Stimulated activated CD4-positive, alpha-beta T cell treated with anti-CD3 and anti-CD28 coated beads, Interleukin-12 subunit alpha, Interleukin-12 subunit beta, amount 100 ng/mL, for 48 hours (primary cell): ENCODE measurements at regions not wholly inside any gene's neighbourhood (a gene's known extent, or its start where the extent isn't known, plus 50 kb on each side); places are given as distances from the start of the nearest gene placed in this dataset.
"Not testable (repeated sequence)": the region's sequence is repeated elsewhere in the genome, so short reads cannot be mapped to it uniquely, and the experiment has no call there.

ENCODE experiments used
- DNase-seq, 3 donors: peaks; one replicate each; pipeline ENCODE4 v3.0.0-alpha.2; 2020; ENCODE audit warnings: low read depth in 2 of 3, low spot score in 1 of 3

- no peak for DNase-seq
Observed at GRCh38 chr15:56812221-56812620, 78.9 kb upstream of the ZNF280D start.

- no peak for DNase-seq
Observed at GRCh38 chr15:56811586-56811985, 78.3 kb upstream of the ZNF280D start.

DNA sequence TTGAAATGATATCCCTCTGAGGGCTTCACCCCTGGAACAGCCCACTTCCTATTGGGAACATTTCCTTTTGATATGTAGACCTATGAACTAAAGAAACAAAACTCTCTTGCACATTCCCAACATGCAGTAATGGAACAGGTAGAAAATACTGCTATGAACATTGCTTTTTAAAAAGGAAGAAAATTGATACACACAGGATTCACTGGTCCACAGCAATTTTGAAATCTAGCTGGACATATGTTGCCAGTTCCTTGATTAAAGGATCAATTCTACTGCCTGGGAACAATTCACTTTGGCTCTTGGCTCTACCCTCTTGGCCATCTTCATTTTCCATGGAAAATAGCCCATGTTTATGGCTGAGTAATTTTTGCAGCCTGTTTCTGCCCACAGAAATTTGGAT is 74.9 kb upstream of the ZNF280D start:
- no peak for DNase-seq

- no peak for DNase-seq
Observed at GRCh38 chr15:56806148-56806536, 72.8 kb upstream of the ZNF280D start.

GRCh38 chr15:56805466-56806147 is 72.3 kb upstream of the ZNF280D start:
- DNase-seq = no peak

DNA sequence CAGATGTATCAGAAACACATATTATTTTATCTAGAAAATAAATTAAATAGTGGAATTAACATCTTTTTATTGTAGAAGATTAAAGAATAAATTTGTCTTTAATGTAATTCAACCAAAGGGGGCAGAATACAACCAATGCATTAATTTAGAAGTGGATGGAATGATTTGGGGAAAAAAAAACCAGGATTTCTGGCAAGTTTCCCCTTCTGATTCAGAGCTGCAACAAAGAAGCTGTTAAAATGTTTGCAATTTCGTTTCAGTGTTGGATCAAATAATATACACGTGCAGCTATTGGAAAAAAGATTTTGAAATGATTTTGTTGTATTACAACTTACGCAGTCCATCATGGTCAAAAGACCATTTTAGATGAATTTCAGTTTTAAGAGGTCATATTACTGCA is 71.6 kb upstream of the ZNF280D start:
- DNase-seq = no peak

DNA sequence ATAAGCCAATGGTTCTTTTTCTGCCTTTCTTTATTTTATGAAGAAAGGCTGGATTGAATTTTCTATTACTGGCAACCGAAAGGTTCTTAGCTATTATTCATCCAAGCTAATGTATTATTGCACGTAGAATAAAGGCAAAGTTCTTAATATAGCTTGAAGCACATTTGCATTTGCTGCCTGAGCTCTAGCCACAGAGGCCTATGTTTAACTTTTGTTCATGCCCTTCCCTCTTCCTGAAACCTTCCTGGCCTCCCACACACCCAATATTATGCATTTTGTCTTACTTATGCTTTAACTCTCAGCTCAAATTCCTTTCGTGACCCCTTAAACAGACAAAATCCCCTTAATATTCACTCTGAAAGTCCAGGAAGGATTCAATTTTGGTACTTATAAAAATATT is 71.0 kb upstream of the ZNF280D start:
- no peak for DNase-seq

DNA sequence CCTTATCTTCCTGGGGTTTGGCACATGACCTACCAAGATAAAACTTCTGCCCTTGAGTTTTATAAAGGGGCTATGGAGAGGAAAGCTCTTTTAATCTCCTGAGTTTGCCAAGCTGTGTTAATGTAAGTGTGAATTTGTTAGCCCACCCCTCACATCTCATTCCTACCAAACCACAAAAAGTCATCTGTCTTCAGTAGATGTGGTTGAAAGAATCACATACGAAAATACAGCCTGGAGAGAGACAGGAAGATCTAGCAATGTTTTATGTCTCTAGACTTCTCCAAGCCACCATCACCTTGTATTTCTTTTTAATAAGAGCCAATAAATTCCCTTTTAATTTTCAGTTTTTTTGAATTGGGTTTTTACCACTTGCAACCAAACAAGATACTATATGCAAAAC is 68.9 kb upstream of the ZNF280D start:
- no peak for DNase-seq

DNA sequence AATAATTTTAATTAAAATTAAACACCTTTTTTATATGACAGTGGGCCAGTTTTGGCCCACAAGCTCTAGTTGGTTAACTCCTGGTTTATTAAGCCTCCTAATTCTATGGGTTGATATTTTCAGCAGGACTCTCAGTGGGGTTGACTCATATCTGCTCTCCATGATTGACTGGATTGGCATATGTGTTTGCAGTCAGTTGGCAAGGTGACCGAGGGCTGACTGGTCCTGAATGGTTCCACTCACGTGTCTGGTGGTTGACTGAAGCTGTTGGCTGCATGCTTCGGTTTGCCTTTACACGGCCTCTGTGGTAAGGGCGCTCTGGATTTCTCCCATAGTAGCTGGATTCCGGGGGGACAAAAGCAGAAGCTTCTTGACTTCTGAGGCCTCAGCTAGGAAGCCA is 65.3 kb upstream of the ZNF280D start:
- peak in 2 of 3 donors; percentile 31 to 38 for DNase-seq

DNA sequence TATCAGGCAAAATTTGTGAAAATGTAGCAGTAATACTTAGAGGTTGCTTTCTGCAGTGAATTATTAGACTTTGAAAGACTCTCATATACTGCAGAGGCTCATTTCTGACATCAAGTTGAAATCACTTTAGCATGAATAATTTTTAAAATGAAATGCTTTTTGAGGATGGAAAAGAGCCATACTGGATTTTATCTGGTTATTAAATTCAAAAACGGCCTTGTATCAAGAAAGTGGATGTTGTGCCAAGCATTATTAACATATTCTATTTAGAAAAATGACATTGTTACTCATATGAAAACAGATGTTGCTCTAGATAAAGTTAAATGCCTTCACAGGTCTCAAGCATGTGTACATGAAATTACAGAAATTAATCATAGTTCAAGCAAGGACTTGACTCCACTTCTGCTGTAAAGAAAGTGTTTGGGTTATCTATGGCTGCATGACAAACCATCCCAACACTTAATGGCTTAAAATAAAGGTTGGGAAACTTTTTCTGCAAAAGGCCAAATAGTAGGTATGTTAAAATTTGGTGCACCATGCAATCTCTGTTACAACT is 64.5 kb upstream of the ZNF280D start:
- DNase-seq = no peak

DNA sequence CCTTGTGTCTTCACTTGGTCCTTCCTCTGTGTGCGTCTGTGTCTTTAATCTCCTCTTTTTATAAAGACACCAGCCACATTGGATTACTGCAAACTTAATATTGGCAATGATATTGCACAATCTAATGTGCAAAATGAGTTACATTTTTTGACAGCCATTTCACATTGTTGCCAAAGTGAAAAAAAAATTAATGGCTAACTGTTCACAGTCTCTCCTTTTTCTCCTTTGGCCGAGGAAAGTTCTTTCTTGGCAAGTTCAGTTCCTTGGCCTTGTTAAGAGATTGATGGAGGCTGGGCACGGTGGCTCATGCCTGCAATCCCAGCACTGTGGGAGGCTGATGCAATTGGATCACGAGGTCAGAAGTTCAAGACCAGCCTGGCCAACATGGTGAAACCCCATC is 62.2 kb upstream of the ZNF280D start:
- no peak for DNase-seq

- no peak for DNase-seq
Observed at GRCh38 chr15:56794553-56795329, 61.4 kb upstream of the ZNF280D start.

GRCh38 chr15:56794165-56794552 is 60.9 kb upstream of the ZNF280D start:
- no peak for DNase-seq

- no peak for DNase-seq
Observed at GRCh38 chr15:56792211-56792610, 58.9 kb upstream of the ZNF280D start.

DNA sequence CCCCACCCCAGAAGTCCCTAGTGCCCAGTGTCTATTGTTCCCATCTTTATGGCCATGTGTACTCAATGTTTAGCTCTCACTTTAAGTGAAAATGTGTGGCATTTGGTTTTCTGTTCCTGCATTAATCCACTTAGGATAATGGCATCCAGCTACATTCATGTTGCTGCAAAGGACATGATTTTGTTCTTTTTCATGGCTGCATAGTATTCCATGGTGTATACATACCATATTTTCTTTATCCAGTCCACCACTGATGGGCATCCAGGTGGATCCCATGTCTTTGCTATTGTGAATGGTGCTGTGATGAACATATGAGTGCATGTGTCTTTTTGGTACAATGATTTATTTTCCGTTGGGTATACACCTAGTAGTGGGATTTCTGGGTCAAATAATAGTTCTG is 58.2 kb upstream of the ZNF280D start:
- DNase-seq = not testable (repeated sequence)

DNA sequence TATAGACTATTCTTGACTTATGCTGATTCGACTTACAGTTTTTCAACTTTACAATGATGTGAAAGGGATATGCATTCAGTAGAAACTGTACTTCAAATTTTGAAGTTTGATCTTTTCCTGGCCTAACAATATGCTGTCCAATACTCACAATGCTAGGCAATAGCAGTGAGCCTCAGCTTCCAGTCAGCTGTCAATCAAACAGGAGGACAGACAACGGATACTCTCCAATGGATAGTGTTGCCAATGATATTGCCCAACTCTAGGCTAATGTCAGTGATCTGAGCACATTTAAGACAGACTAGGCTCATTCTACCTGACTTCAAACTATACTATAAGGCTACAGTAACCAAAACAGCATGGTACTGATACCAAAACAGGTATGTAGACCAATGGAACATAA is 55.0 kb upstream of the ZNF280D start:
- DNase-seq = no peak

DNA sequence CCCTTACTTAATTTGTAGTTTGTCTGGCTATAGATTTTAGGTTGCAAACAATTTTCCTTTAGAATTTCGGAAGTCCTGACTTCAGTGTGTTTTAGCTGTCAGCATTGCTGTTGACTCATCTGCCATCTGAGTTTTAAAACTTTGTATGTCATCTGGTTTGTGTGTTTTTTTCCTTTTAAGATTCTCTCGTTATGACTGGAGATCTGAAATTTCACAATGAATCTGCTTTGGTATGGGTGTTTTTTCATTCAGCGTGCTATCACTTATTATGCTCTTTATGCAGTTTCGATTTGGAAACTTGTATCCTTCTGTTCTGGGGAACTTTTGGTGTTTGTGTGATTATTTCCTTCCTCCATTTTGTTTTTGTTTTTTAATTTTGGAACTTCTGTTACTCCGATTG is 53.7 kb upstream of the ZNF280D start:
- no peak for DNase-seq

- no peak for DNase-seq
Observed at GRCh38 chr15:56783857-56784661, 50.8 kb upstream of the ZNF280D start.

DNA sequence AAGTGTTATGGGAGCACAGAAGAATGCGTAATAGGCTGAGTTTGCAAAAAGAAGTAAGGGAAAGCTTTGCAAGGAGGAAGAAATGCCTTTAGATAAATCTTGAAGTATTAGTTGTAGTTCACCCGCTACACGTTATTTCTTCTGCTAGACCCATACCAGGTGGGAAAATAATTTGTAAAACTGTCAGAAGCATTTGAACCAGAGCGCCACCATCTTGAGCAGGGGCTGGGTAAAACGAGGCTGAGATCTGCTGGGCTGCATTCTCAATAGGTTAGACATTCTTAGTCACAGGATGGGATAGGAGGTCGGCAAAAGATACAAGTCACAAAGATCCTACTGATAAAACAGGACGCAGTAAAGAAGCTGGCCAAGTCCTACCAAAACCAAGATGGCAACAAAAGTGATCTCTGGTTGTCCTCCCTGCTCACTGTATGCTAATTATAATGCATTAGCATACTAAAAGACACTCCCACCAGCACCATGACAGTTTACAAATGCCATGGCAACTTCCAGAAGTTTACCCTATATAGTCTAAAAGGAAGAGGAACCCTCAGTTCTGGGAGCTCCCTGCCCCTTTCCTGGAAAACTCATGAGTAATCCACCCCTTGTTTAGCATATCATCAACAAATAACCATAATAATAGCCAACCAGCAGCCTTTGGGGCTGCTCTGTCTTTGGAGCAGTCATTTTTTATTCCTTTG is 50.0 kb upstream of the ZNF280D start:
- DNase-seq = no peak
